Inflammatory macrophage treated with lipopolysaccharide for 4 hours (primary cell): ENCODE measurements at regions not wholly inside any gene's neighbourhood (a gene's known extent, or its start where the extent isn't known, plus 50 kb on each side); places are given as distances from the start of the nearest gene placed in this dataset.

Experiments used
- DNase-seq: peaks from one replicate; pipeline ENCODE4 v3.0.0-alpha.2; 2020

- no peak for DNase-seq
Observed at GRCh38 chr4:181424362-181425016, 818.7 kb upstream of the TENM3 start.

- no peak for DNase-seq
Observed at GRCh38 chr4:181427076-181427475, 816.1 kb upstream of the TENM3 start.

GRCh38 chr4:181431006-181431405, 812.2 kb upstream of the TENM3 start:
- no peak for DNase-seq

GRCh38 chr4:181431661-181432060, 811.5 kb upstream of the TENM3 start:
- no peak for DNase-seq

GRCh38 chr4:181432335-181432734, 810.9 kb upstream of the TENM3 start:
- no peak for DNase-seq

GRCh38 chr4:181437895-181438294, 805.3 kb upstream of the TENM3 start:
- DNase-seq, result no peak

GRCh38 chr4:181438641-181439040, 804.6 kb upstream of the TENM3 start:
- DNase-seq, result no peak

- no peak for DNase-seq
Observed at GRCh38 chr4:181443021-181443420, 800.2 kb upstream of the TENM3 start.

GRCh38 chr4:181465826-181466225, 777.4 kb upstream of the TENM3 start:
- DNase-seq, result no peak

- no peak for DNase-seq
Observed at GRCh38 chr4:181468451-181468850, 774.8 kb upstream of the TENM3 start.

GRCh38 chr4:181470306-181470705, 772.9 kb upstream of the TENM3 start:
- no peak for DNase-seq

- no peak for DNase-seq
Observed at GRCh38 chr4:181475359-181475758, 767.8 kb upstream of the TENM3 start.

- no peak for DNase-seq
Observed at GRCh38 chr4:181475781-181476507, 767.3 kb upstream of the TENM3 start.

GRCh38 chr4:181476508-181476890, 766.7 kb upstream of the TENM3 start:
- DNase-seq, result no peak

- no peak for DNase-seq
Observed at GRCh38 chr4:181477591-181477990, 765.6 kb upstream of the TENM3 start.

GRCh38 chr4:181478656-181479055, 764.5 kb upstream of the TENM3 start:
- no peak for DNase-seq

GRCh38 chr4:181479141-181479540, 764.1 kb upstream of the TENM3 start:
- no peak for DNase-seq

- no peak for DNase-seq
Observed at GRCh38 chr4:181484396-181484795, 758.8 kb upstream of the TENM3 start.

- no peak for DNase-seq
Observed at GRCh38 chr4:181488926-181489325, 754.3 kb upstream of the TENM3 start.

GRCh38 chr4:181498148-181498547, 745.1 kb upstream of the TENM3 start:
- DNase-seq, result no peak

GRCh38 chr4:181502611-181503010, 740.6 kb upstream of the TENM3 start:
- no peak for DNase-seq

GRCh38 chr4:181503687-181504390, 739.4 kb upstream of the TENM3 start:
- no peak for DNase-seq

GRCh38 chr4:181504924-181505323, 738.3 kb upstream of the TENM3 start:
- DNase-seq, result no peak

- DNase-seq, result no peak
Observed at GRCh38 chr4:181507180-181507835, 735.9 kb upstream of the TENM3 start.
